ENCODE measurements at regions not wholly inside any gene's neighbourhood (a gene's known extent, or its start where the extent isn't known, plus 50 kb on each side); places are given as distances from the start of the nearest gene placed in this dataset.

DNA sequence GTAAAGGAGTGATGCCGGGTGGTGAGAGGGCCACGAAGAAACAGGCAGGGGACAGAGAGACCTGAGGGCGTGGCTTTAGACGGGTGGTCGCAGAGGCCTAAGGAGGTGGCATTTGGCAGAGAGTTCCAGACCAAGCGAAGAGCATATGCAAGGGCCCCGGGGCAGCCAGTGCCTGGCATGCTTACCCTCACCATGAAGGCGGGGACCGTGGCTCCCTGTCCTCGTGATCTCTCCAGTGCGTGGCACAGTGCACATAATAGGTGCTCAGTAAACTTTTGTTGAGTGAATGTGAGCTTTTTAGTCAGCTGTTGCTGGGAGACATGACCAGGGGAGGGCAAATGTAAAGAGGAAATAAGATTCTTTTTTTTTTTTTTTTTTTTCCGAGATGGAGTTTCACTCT is 245.6 kb upstream of the GSE1 start:
- no peak for TF ChIP-seq ZNF274 (IDR thresholded peaks at IDR 0.05; ENCODE audit: low read depth, low read length)

DNA sequence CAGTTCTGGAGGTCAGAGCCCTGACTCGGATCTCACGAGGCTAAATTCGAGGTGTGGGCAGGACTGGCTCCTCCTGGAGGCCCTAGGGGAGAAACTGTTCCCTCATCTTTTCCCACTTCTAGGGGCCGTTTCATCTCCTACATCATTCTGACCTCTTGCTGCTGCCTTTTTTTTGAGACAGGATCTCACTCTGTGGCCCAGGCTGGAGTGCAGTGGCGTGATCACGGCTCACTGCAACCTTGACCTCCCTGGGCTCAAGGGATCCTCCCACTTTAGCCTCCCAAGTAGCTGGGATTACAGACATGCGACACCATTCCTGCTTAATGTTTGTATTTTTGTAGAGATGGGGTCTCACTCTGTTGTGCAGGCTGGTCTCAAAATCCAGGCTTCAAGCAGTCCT is 244.1 kb upstream of the GSE1 start:
- H3K4me3 ChIP-seq (ENCODE audit: low read length): no peak overlapping the region
- TF ChIP-seq ZNF274 (IDR thresholded peaks at IDR 0.05; ENCODE audit: low read depth, low read length): no peak

More for the DNA sequence above, 245.6 kb upstream of the GSE1 start:
- no peak overlapping the region for H3K4me3 ChIP-seq (ENCODE audit: low read length)

DNA sequence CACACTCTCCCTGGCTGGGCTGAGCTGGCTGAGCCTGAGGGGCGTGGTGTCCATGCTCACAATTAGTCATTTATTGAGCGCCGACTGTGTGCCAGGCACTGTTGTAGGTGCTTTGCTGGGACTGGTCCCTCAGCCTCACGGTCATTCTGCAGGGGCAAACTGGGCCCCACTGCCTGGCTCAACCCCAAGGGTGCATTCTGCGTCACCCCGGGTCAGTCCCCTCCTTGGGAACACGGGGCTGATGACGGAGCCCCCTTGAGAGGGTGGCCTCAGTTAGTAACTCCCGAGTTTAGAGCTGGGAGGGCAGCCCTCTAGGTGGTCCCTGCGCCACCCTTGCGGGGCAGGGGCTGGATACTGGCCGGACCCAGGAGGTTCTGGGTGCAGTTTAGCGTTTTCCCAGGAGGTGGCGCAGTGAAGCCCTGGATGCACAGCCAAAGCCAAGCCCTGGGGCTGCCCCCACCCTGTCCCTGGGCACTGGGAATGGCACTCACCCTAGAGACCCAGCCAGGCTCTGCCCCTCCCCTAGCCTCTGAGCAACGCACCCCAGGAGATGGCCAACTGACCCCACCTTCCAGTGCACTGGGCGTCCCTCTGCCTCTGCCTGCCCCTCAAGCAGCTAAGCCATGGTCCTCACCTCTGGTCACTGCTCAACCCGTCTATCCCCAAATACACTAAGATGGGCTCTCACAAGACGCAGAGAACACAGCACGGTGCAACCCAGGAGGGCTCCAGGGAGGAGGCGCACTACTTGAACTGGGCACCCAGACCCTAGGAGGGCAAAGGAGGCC is 243.2 kb upstream of the GSE1 start:
- no peak for TF ChIP-seq ZNF274 (IDR thresholded peaks at IDR 0.05; ENCODE audit: low read depth, low read length)
- no peak overlapping the region for H3K4me3 ChIP-seq (ENCODE audit: low read length)

DNA sequence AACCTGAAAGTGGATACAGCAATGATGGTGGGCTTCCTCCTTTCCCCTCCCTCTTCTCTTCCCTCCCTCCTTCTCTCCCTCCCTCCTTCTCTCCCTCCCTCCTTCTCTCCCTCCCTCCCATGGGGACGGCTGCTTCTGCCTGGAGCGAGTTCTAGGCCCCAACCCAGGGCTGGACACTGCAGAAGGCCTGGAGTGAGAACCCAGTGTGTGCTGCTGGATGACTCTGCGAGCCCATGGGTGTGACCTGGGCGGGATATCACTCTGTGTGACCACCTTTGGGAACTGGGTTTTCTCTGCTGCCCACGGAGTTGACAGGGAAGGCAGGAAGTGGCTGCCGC is 242.6 kb upstream of the GSE1 start:
- TF ChIP-seq ZNF274 (IDR thresholded peaks at IDR 0.05; ENCODE audit: low read depth, low read length): no peak
- no peak overlapping the region for H3K4me3 ChIP-seq (ENCODE audit: low read length)

DNA sequence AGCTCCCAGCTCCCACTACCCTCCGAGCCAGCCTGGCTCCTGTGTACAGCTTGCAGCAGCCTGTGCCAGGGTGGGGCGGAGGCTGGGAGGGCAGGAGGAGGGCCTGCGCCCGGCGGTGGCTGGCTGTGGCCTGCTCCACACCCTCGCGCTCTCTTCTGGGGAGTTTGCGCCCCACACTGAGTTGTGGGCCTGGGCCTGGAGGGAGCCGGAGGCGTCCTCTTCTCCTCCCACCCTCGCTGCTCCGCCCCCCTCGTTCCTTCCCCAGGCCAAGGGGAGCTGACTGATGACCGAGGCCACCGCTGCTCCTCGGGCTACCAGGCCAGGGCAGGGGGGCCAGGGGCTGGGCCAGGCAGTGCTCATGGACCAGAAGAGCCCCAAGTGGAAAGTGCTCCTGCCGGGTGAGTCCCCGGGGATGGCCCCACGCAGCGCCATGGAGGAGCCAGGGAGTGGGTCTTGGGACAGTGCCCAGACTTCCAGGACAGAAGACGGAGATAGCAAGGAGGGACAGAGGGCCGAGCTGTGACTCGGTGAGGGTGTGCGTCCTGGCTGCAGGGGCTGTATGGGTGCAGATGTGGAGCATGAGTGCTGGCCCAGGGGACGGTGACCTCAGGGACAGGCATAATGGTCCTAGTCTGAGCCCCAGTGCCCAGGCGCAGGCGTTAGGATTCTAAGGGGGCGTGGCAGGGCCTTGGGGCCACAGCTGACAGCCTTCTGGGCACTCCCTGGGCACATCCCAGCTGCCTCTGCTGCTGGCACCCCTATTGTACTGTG is 242.1 kb upstream of the GSE1 start:
- no peak overlapping the region for H3K4me3 ChIP-seq (ENCODE audit: low read length)
- no peak for TF ChIP-seq ZNF274 (IDR thresholded peaks at IDR 0.05; ENCODE audit: low read depth, low read length)

DNA sequence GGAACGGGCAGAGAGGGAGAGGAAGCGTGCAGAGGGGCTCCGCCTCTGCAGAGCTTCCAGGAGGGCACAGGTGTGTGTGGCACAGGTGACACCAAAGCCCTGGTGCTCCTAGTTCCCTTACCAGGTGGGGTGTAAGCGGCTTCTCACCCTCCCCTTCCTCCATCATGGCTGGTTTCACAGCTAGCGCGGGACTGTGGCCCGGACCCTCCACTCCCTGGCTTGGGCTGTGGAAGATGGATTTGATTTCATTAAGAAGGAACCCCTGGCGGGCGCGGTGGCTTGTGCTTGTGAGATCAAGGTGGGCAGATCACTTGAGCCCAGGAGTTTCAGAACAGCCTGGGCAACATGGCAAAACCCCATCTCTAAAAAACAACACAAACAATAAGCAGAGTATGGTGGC is 241.2 kb upstream of the GSE1 start:
- TF ChIP-seq ZNF274 (IDR thresholded peaks at IDR 0.05; ENCODE audit: low read depth, low read length): no peak
- no peak overlapping the region for H3K4me3 ChIP-seq (ENCODE audit: low read length)

DNA sequence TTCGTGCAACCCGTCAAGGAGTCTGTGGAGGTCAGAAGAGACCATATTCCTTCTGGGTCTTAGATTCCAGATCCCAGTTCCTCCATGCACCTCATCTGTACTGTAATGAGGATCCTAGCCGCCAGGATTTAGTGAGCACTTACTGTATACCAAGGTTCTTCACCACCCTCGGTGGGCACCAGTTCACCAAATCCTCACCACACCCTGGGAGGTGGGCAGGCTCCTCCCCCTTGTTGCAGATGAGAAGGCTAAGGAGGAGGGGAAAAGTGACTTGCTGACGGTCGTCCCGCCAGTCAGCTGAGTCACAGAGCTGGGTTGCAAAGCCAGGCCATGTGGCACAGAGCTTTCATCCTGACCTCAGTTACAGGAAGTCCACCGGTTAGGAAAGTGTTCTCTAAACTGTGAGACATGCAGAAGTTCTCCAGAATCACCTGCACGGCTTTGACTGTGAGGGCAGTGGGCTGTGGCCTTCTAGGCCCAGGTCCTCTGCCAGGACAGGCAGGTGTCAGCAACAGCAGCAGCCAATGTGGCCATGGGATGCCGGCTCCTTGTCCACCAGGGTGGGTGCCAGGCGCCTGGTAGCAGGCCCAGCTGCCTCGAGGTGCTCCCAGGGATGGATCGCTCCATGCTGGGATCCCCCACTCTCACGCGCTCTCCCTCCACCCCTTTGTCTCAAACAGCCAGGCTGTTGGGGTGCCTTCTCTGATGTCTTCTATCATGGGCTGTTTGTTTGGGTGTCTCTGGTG is 240.3 kb upstream of the GSE1 start:
- no peak for TF ChIP-seq ZNF274 (IDR thresholded peaks at IDR 0.05; ENCODE audit: low read depth, low read length)

DNA sequence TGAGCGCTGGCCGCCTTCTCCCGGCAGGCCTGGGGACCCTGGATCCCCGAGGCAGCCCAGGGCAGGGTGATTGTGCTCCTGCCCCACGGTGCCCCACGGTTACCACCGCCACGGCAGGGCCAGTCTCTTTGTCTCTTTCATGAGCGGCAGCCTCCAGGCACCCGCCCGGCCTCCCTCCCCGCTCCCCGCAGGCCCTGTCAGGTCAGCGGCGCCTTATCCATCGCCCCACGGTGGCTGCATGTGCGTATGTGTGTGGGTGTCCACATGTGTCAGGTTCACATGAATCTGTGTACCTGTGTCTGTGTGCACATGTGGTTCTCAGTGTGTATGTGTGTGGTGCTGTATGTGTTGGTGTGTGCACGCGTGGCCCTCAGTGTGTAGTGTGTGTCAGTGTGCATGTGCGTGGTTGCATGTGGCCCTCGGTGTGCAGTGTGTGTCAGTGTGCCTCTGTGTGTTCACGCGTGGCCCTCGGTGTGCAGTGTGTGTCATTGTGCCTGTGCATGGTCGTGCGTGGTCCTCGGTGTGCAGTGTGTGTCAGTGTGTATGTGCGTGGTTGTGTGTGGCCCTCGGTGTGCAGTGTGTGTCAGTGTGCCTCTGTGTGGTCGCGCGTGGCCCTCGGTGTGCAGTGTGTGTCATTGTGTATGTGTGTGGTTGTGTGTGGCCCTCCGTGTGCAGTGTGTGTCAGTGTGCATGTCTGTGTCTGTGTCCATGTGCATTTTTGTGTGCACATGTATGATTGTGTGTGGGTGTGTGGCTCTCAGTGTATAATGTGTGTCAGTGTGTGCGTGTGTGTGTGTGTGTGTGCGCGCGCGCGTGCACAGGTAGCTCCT is 239.2 kb upstream of the GSE1 start:
- no peak for TF ChIP-seq ZNF274 (IDR thresholded peaks at IDR 0.05; ENCODE audit: low read depth, low read length)

More for the DNA sequence above, 240.3 kb upstream of the GSE1 start:
- H3K4me3 ChIP-seq (ENCODE audit: low read length): no peak overlapping the region

DNA sequence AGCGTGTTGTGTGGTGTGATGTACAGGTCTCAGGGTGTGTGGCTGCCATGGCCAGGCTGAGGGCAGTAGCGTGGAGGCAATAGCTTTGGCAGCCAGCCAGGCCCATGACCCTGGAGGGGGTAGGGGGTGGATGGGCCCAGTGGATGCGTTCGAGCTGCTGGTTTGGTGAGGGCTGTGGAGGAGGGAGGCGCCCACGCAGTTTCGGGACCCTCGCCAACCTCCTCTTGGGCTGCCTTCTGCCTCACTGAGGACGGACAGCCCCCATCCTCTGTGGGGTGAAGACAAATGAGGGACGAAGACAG is 238.6 kb upstream of the GSE1 start:
- no peak for TF ChIP-seq ZNF274 (IDR thresholded peaks at IDR 0.05; ENCODE audit: low read depth, low read length)
- H3K4me3 ChIP-seq (ENCODE audit: low read length): no peak overlapping the region

More for the DNA sequence above, 239.2 kb upstream of the GSE1 start:
- H3K4me3 ChIP-seq (ENCODE audit: low read length): no peak overlapping the region

DNA sequence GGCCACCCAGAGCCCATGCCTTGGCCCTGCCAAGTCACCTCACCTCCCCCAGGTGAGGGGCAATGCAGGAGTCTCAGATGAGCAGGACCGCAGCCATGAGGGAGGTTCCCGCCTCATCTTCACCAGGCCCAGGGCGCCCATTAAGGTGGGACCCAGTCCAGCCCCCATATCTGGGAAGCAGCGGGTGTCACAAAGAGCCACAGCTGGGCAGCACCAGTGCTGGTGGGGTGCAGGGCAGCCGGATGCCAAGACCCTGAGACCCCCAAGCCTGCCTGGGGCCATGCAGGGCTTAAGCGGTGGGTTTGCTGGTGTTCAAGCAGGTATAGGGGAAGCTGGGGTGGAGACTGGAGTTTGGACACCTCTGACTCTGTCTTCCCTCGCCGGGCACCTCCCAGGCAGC is 237.8 kb upstream of the GSE1 start:
- no peak for TF ChIP-seq ZNF274 (IDR thresholded peaks at IDR 0.05; ENCODE audit: low read depth, low read length)
- H3K4me3 ChIP-seq (ENCODE audit: low read length): no peak overlapping the region

DNA sequence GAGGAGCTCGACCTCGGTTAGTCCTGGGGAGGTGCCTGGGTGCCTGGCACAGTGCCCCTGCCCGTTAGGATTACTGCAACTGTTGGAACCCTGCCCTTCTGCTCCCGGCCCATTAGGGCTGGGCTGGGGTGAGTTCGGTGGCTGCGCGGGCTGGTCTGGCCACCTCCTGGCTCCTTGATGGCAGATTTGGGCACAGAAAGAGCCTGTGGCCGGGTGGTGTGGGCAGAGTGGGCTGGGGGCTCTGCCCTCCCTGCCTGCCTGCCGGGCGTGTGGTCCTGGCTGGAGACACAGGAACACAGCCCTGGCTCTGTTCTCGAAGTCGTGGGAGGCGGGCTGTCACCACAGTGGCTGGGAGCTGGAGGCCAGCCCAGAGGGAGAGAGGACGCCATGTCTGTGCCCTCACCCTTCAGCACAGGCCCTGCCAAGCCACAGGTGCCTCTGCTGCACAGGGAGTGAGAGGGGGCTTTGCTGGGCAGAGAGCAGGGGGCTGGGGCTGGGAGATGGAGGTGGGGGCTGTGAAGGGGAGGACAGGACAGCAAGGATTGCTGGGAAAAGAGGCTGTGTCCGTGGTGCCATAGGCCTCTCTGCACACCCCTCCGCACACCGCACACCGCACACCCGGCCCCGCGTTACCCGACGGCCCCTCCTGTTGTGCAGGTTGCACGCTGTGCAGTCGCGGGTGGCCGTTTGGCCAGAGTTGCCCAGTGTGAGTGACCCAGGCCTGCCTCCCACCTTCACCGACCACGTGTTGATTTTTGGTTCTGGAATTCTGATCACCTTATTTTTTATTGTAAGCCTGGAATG is 236.6 kb upstream of the GSE1 start:
- H3K4me3 ChIP-seq (ENCODE audit: low read length): no peak overlapping the region
- no peak for TF ChIP-seq ZNF274 (IDR thresholded peaks at IDR 0.05; ENCODE audit: low read depth, low read length)

DNA sequence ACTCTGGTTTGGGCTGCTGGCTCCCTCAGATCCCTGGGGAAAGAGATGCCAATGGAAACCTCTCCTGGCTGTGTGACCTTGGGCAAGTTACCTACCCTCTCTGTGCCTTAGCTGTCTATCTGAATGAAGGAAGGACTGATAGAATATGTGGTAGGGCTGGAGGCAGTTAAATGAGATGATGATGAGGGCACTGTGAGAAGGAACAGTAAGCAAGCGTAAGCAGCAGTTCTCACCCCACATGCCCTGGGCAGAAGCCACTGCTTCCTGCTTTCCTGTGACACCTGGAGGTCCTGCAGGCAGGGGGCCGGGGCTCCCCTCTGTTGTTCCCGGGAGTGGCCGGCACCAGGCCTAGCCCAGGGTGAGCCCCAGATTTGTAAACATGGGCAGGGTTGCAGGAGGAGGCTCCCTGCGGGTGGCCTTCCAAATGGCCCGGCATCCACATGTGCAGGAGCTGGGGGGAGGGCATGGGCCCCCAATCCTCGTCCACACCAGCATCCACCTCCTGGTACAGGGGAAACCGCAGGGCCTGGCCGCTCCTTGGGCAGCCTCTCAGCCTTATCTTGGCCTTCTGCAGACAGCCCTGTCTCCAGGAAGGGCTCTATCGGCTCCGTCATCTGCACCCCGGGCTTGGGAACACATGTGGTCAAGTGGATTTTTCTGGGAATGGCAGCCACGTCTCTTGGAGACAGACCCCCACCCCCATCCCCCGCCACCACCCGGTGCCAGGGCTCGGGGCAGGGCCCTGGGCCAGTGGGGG is 235.6 kb upstream of the GSE1 start:
- no peak for TF ChIP-seq ZNF274 (IDR thresholded peaks at IDR 0.05; ENCODE audit: low read depth, low read length)
- H3K4me3 ChIP-seq (ENCODE audit: low read length): no peak overlapping the region
